ENCODE measurements at regions not wholly inside any gene's neighbourhood (a gene's known extent, or its start where the extent isn't known, plus 50 kb on each side); places are given as distances from the start of the nearest gene placed in this dataset.
"Not testable (repeated sequence)": the region's sequence is repeated elsewhere in the genome, so short reads cannot be mapped to it uniquely, and the experiment has no call there.

DNA sequence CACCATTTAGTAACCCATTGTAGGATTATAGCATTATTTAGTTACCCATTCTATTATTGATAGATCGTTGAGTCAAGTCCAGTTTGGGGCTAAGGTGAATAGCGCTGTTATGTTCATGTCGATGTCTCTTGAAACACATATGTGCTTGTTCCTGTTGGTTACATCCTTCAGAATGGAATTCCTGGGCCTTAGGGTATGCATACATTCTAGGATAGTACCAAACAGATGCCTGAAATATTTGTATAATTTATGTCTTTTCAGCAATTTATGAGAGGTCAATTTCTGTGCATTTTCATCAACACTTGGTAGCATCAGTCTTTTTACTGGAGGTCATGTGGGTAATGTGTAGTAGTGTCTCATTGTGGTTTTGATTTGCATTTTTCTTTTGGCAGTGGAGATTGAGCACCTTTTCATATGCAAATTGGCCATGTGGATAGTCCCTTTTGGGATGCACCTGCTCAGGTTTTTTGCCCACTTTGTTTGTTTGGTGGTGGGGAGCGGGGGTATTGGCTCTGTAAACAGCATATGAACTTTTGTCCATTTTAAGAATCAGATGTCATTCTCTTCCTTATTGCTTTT is 104.2 kb downstream of the CDRT15L2 start:
- DNase-seq: not testable (repeated sequence)

GRCh38 chr17:20684975-20685374 is 105.5 kb downstream of the CDRT15L2 start:
- not testable (repeated sequence) for DNase-seq

DNA sequence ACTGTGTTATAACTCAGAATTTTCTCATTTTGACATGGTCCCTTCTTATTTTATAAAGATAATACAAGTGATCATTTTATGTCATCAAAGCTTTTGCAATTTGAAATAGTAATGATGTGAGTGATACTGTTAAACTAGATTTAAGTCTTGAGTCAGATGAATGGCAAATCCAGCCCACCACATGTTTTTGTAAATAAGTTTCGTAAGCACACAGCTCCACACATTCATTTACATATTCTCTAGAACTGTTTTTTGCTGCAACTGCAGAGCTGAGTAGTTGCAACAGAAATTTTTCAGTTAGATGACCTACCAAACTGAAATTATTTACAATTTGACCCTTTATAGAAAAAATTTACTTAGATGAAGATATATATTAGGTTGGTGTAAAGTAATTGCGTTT is 108.1 kb downstream of the CDRT15L2 start:
- not testable (repeated sequence) for DNase-seq

GRCh38 chr17:20689170-20689749 is 109.7 kb downstream of the CDRT15L2 start:
- not testable (repeated sequence) for DNase-seq

DNA sequence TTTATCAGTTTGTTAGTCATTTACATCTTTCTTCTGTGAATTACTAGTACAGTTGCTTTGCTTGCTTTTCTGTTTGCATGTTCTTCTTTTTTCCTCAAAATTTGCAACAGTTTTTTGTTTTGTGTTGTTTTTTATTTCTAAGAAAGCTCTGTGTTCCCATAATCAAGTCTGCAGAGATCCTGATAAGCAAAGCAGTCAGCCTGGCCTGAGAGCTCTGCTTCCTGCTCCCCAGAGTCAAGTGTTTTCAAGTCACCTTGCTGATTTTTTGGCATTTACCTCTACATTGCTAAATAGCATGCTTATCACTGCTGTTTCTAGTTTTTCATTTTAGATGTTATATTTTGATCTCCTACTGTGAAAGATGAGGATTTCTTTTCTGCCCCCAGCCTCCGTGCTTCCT is 113.2 kb downstream of the CDRT15L2 start:
- DNase-seq: not testable (repeated sequence)

DNA sequence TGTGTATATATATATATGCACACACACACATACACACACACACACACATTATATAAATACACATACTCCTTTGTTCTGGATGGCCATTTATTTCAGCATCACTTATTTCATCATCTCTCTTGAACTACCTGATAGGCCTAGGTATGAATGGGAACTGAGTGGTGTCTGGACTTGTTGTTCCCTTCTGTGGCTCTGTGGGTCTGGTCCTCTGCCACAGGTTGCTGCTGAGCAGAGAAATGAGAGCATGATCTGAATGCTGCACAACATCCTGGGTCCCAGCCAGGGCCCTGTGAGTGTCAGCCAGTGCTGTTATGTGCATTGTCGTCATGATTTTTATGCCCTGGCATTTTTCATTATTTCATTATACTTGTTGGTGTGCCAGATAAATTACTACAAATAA is 116.3 kb downstream of the CDRT15L2 start:
- not testable (repeated sequence) for DNase-seq

DNA sequence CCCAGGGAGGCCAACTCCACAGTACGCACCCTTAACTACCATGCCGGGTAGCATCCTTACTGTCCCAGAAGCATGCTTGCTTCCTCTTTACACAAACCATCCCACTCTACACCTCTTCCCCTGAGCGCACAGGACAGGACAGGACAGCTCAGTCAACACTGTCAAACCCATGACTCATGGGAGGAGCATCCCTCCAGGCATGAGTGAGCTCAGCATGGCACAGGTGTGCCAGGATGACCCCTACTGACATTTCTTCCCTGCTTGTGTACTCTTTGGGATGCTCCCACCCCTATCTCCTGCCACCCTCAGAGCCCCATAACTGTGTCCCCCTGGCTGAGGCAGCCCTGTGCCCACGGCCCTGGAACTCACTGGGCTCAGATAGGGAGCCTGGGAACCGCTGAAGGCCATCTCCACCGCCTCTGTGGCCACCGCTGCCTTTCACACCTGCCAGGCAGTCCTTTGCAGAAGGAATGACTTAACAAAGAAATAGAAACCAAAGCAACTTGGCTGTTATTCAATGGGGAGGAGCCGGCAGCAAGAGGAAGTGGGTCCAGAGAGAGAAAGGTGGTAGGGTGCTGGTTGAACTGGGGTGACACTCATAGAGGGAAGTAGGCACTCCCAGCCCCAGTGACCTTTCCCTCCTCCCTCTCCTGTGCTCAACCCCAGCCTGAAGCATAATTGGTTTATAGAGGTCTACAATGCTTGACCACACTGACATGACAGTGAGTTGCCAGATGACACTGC is 119.1 kb downstream of the CDRT15L2 start:
- DNase-seq: peak; percentile 8

DNA sequence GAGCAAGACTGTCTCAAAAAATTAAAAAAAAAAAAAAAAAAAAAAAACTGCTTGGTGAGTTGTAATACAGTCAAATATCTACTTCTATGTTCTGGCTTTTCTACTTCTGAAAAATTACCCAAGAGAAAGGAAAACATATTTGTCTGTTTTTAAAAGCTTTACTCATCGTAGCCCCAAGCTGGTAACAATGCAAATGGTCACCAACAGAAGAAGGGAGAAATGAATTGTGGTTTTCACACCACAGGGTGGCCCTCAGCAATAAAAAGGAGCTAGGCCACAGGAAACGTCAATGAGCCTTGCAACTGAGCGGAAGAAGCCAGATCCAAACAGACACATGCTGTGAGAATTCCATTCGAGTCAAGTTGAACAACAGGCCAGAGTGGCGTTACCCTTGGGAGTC is 121.0 kb downstream of the CDRT15L2 start:
- not testable (repeated sequence) for DNase-seq

- DNase-seq: not testable (repeated sequence)
Observed at GRCh38 chr17:20701366-20701765, 121.8 kb downstream of the CDRT15L2 start.

GRCh38 chr17:20702692-20703091 is 123.2 kb downstream of the CDRT15L2 start:
- DNase-seq: no peak

- no peak for DNase-seq
Observed at GRCh38 chr17:20703781-20704180, 124.3 kb downstream of the CDRT15L2 start.

- not testable (repeated sequence) for DNase-seq
Observed at GRCh38 chr17:20705186-20705585, 125.7 kb downstream of the CDRT15L2 start.

GRCh38 chr17:20706751-20707373 is 127.3 kb downstream of the CDRT15L2 start:
- no peak for DNase-seq

DNA sequence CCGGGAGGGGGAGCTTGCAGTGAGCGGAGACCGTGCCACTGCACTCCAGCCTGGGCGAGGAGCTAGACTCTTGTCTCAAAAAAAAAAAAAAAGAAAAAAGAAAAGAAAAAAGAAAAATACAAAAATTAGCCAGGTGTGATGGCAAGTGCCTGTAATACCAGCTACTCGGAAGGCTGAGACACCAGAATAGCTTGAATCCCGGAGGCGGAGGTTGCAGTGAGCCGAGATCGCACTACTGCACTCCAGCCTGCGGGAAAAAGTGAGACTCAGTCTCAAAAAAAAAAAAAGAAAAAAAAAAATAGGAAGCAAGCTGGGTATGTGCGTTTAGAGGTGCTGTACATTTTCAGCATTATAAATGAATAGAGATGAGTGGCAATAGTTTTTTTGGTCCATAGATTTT is 129.3 kb downstream of the CDRT15L2 start:
- not testable (repeated sequence) for DNase-seq

GRCh38 chr17:20716481-20716880 is 137.0 kb downstream of the CDRT15L2 start:
- DNase-seq: not testable (repeated sequence)

GRCh38 chr17:20721171-20721570 is 141.6 kb downstream of the CDRT15L2 start:
- DNase-seq: no peak

DNA sequence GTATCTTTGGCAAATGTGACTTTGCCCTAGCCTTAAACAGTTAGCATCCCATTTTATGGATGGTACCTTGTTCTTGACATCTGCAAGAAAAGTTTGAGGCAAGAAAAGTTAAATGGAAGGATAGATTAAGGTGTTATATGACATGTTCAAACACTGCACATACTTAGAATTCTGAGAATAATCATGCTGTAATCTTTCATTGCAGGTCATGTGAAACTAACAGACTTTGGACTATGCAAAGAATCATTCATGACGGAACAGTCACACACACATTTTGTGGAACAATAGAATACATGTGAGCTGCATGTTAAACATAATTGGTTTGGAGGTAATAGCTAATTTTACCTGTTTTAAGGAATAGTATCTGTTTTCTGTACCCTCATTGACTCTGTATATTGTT is 144.9 kb downstream of the CDRT15L2 start:
- not testable (repeated sequence) for DNase-seq

GRCh38 chr17:20727201-20727600 is 147.7 kb downstream of the CDRT15L2 start:
- DNase-seq: not testable (repeated sequence)

- DNase-seq: no peak
Observed at GRCh38 chr17:20728181-20728580, 148.7 kb downstream of the CDRT15L2 start.

DNA sequence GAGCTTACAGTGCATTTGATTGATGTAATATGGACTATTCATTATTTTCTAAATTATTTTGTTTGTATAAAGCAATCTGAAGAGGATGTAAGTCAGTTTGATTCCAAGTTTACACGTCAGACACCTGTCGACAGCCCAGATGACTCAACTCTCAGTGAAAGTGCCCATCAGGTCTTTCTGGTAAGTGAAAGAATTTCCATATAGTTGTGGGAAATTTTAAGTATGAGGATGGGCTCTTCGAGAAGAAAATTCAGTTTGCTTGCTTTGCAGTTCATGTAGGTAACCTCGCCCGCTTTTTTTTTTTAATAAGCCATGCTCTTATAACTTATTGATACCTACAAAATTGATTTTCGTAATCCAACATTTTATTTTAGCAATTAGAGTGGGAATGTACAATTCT is 151.6 kb downstream of the CDRT15L2 start:
- DNase-seq: not testable (repeated sequence)

- DNase-seq: no peak
Observed at GRCh38 chr17:20733923-20734322, 154.4 kb downstream of the CDRT15L2 start.

- no peak for DNase-seq
Observed at GRCh38 chr17:20735796-20736195, 156.3 kb downstream of the CDRT15L2 start.

- not testable (repeated sequence) for DNase-seq
Observed at GRCh38 chr17:20737636-20738035, 158.1 kb downstream of the CDRT15L2 start.

- no peak for DNase-seq
Observed at GRCh38 chr17:20771104-20771503, 191.6 kb downstream of the CDRT15L2 start.

All from activated gamma-delta T cell treated with Interleukin-2 at 50 U/mL for 16 hours (primary cell).